ENCODE measurements at regions not wholly inside any gene's neighbourhood (a gene's known extent, or its start where the extent isn't known, plus 50 kb on each side); places are given as distances from the start of the nearest gene placed in this dataset.

GRCh38 chr2:104088745-104089144 lies 765.2 kb upstream of the POU3F3 start:
- Histone ChIP-seq H3K4me1 (ENCODE audit: control insufficient read depth in 1 of 2, insufficient read depth in 1 of 2, low read depth in 1 of 2, low read length in 1 of 2) (no peaks in the 10 kb centered on the region), H3K9me3 (no peaks in the 10 kb centered on the region), H3K4me3 (ENCODE audit: low read depth in 1 of 2, low read length in 1 of 2) (no peak overlapping the region), H3K27me3 (no peaks in the 10 kb centered on the region), H3K27ac (no peak overlapping the region), H3K36me3 (no peaks in the 10 kb centered on the region)
- no peak for TF ChIP-seq CTCF (IDR thresholded peaks at IDR 0.05)

GRCh38 chr2:104090407-104090806 lies 763.5 kb upstream of the POU3F3 start:
- Histone ChIP-seq H3K9me3 (no peaks in the 10 kb centered on the region), H3K36me3 (no peaks in the 10 kb centered on the region), H3K4me1 (ENCODE audit: control insufficient read depth in 1 of 2, insufficient read depth in 1 of 2, low read depth in 1 of 2, low read length in 1 of 2) (no peaks in the 10 kb centered on the region), H3K4me3 (ENCODE audit: low read depth in 1 of 2, low read length in 1 of 2) (no peak overlapping the region), H3K27me3 (no peaks in the 10 kb centered on the region), H3K27ac (no peak overlapping the region)
- TF ChIP-seq CTCF (IDR thresholded peaks at IDR 0.05): no peak

- Histone ChIP-seq H3K4me3 (ENCODE audit: low read depth in 1 of 2, low read length in 1 of 2) (no peak overlapping the region), H3K27me3 (no peaks in the 10 kb centered on the region), H3K27ac (no peak overlapping the region), H3K9me3 (no peaks in the 10 kb centered on the region), H3K4me1 (ENCODE audit: control insufficient read depth in 1 of 2, insufficient read depth in 1 of 2, low read depth in 1 of 2, low read length in 1 of 2) (no peaks in the 10 kb centered on the region), H3K36me3 (no peaks in the 10 kb centered on the region)
- no peak for TF ChIP-seq CTCF (IDR thresholded peaks at IDR 0.05)
Observed at GRCh38 chr2:104091894-104092293, 762.0 kb upstream of the POU3F3 start.

DNA sequence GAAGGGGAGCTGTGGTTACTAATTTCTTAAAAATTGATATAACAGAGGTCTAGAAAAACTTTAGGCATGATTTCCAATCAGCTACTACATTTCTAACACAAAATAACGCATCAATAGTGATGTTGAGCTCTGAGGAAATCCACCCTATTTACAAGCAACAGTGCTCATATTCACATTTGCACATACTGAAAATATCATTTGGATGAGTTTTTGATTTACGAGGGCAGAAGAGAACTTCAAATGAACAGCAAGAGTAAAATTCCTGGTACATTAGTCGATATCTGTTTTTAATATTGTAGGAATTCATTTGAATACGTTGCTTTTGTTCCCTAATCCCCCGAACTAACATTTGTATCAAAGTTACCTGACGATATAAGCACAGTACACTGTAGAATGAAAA lies 761.0 kb upstream of the POU3F3 start:
- no peaks in the 10 kb centered on the region for H3K27me3 ChIP-seq
- no peaks in the 10 kb centered on the region for H3K36me3 ChIP-seq
- H3K4me1 ChIP-seq (ENCODE audit: control insufficient read depth in 1 of 2, insufficient read depth in 1 of 2, low read depth in 1 of 2, low read length in 1 of 2): no peaks in the 10 kb centered on the region
- no peak overlapping the region for H3K27ac ChIP-seq
- no peaks in the 10 kb centered on the region for H3K9me3 ChIP-seq
- no peak for TF ChIP-seq CTCF (IDR thresholded peaks at IDR 0.05)
- H3K4me3 ChIP-seq (ENCODE audit: low read depth in 1 of 2, low read length in 1 of 2): no peak overlapping the region

GRCh38 chr2:104102615-104103014 lies 751.3 kb upstream of the POU3F3 start:
- Histone ChIP-seq H3K4me3 (ENCODE audit: low read depth in 1 of 2, low read length in 1 of 2) (no peak overlapping the region), H3K4me1 (ENCODE audit: control insufficient read depth in 1 of 2, insufficient read depth in 1 of 2, low read depth in 1 of 2, low read length in 1 of 2) (no peaks in the 10 kb centered on the region)
- no peak for TF ChIP-seq CTCF (IDR thresholded peaks at IDR 0.05)

GRCh38 chr2:104109356-104109755 lies 744.6 kb upstream of the POU3F3 start:
- Histone ChIP-seq H3K27me3 (no peaks in the 10 kb centered on the region), H3K9me3 (no peaks in the 10 kb centered on the region), H3K27ac (no peak overlapping the region), H3K4me3 (ENCODE audit: low read depth in 1 of 2, low read length in 1 of 2) (no peak overlapping the region), H3K36me3 (no peaks in the 10 kb centered on the region), H3K4me1 (ENCODE audit: control insufficient read depth in 1 of 2, insufficient read depth in 1 of 2, low read depth in 1 of 2, low read length in 1 of 2) (no peaks in the 10 kb centered on the region)
- no peak for TF ChIP-seq CTCF (IDR thresholded peaks at IDR 0.05)

More at GRCh38 chr2:104102615-104103014, 751.3 kb upstream of the POU3F3 start:
- H3K36me3 ChIP-seq: no peaks in the 10 kb centered on the region
- no peaks in the 10 kb centered on the region for H3K9me3 ChIP-seq
- no peak overlapping the region for H3K27ac ChIP-seq
- no peaks in the 10 kb centered on the region for H3K27me3 ChIP-seq

All from neutrophil (primary cell).